OCI-LY3 (cell line): ENCODE measurements at regions not wholly inside any gene's neighbourhood (a gene's known extent, or its start where the extent isn't known, plus 50 kb on each side); places are given as distances from the start of the nearest gene placed in this dataset.

ENCODE experiments used
- H2AFZ ChIP-seq: fragments of 200-600, 300-600 bp; shearing (Covaris generic); 2 replicates; pipeline ENCODE4 v1.6.0; 2014; ENCODE audit warnings: antibody characterized with exemption, low read depth, low read length
- H3K27ac ChIP-seq: fragments of 200-600, 300-600 bp; sonication (generic); 2 replicates; pipeline ENCODE4 v1.5.1; 2014; ENCODE audit warnings: mild to moderate bottlenecking, low read length, moderate library complexity, mixed read lengths
- H3K27me3 ChIP-seq: fragments of 200-600, 300-600 bp; sonication (generic); 2 replicates; pipeline ENCODE4 v1.6.1; 2014; ENCODE audit warnings: low read depth, low read length, mixed read lengths
- H3K36me3 ChIP-seq: fragments of 200-600, 300-600 bp; sonication (generic); replicated peaks from 2 replicates; pipeline ENCODE3; 2014; ENCODE audit warnings: low read depth, low read length, mixed read lengths
- H3K4me1 ChIP-seq: fragments of 300-600, 200-600 bp; sonication (generic); 2 replicates; pipeline ENCODE4 v1.6.1; 2014; ENCODE audit warnings: low read length, mixed read lengths
- H3K4me2 ChIP-seq: fragments of 200-600, 300-600 bp; sonication (generic); 2 replicates; pipeline ENCODE4 v1.6.1; 2014; ENCODE audit warnings: low read length, mixed read lengths
- H3K4me3 ChIP-seq: fragments of 300-600, 200-600 bp; sonication (generic); 2 replicates; pipeline ENCODE4 v1.5.1; 2014; ENCODE audit warnings: antibody characterized with exemption, mild to moderate bottlenecking, low read length, moderate library complexity
- H3K79me2 ChIP-seq: fragments of 300-600, 200-600 bp; shearing (Covaris generic); 2 replicates; pipeline ENCODE4 v1.6.1; 2014; ENCODE audit warnings: mild to moderate bottlenecking, low read length, mixed read lengths
- H3K9ac ChIP-seq: fragments of 300-600, 200-600 bp; shearing (Covaris generic); 2 replicates; pipeline ENCODE4 v1.6.0; 2014; ENCODE audit warnings: mild to moderate bottlenecking, low read length, moderate library complexity
- H3K9me3 ChIP-seq: fragments of 200-600, 300-600 bp; shearing (Covaris generic); 2 replicates; pipeline ENCODE4 v1.6.1; 2014; ENCODE audit warnings: low read length, mixed read lengths; ENCODE audit not compliant: insufficient read depth
- H4K20me1 ChIP-seq: fragments of 200-600, 300-600 bp; sonication (generic); 2 replicates; pipeline ENCODE4 v1.6.1; 2016; ENCODE audit warnings: low read length, mixed read lengths; ENCODE audit not compliant: insufficient read depth
- CTCF ChIP-seq: fragments of 200-600, 300-600 bp; sonication (generic); IDR thresholded peaks from 2 replicates; pipeline ENCODE4 v1.5.1; 2014; ENCODE audit warnings: antibody characterized with exemption, low read length, low read depth
- EZH2phosphoT487 ChIP-seq: fragments of 200-600 bp; shearing (Covaris generic); IDR thresholded peaks from 2 replicates; pipeline ENCODE4 v1.6.1; 2018; ENCODE audit warnings: antibody characterized with exemption, mixed run types, low read depth

DNA sequence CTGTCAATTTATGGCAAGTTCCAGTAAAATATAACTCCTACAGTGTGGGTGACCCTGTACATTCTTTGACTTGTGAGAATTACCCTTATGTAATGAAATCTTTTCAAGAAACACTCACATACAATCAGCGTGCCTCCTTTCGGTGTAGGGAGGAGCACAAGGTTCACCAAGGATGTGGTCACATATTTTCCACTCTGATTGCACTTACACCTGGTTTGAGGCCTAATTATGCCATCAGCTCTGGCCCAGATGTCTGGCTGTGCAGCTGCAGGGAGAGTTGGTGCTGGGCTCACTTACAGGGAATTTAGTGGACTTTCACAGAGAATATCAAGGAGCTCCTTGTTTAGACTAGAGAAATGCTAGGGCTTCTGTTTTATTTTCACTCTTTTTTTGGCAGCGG, 146.0 kb upstream of the STEAP4 start:
- no peaks in the 10 kb centered on the region for H3K9me3 ChIP-seq
- H3K36me3 ChIP-seq = no peaks in the 10 kb centered on the region
- TF ChIP-seq CTCF (no peak), EZH2phosphoT487 (no peak)
- H4K20me1 ChIP-seq = no peaks in the 10 kb centered on the region
- no peak overlapping the region for H3K4me2 ChIP-seq
- no peak overlapping the region for H2AFZ ChIP-seq
- no peak overlapping the region for H3K27ac ChIP-seq
- H3K79me2 ChIP-seq = no peaks in the 10 kb centered on the region
- H3K4me3 ChIP-seq = no peak overlapping the region
- H3K9ac ChIP-seq = no peak overlapping the region
- H3K27me3 ChIP-seq = no peaks in the 10 kb centered on the region
- no peaks in the 10 kb centered on the region for H3K4me1 ChIP-seq

DNA sequence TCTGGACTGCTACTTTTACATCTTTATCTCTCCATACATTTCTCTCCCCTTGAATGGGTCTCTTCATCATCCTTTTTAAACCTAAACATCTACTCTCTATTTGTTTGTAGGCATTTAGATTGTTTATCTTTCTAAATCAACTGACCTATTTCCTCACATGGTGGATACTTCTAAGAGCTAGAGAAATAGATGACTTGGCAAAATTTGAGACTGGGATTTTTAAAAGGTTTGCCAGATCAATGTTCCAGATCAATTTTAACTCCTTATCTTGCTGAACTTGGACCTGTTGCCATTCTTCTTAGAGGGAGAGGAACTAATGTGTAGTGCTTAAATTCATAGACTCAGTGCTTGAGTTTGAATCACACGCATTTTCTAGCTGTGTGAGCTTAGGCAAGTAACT, 144.2 kb upstream of the STEAP4 start:
- Histone ChIP-seq H3K79me2 (no peaks in the 10 kb centered on the region), H3K9me3 (no peaks in the 10 kb centered on the region), H3K27me3 (no peaks in the 10 kb centered on the region), H3K27ac (no peak overlapping the region), H3K4me3 (no peak overlapping the region), H3K36me3 (no peaks in the 10 kb centered on the region), H3K4me2 (no peak overlapping the region), H3K9ac (no peak overlapping the region), H3K4me1 (peaks cover 8% of the 10 kb centered on the region; the same call in 1 of the 2 replicates), H2AFZ (no peak overlapping the region), H4K20me1 (no peaks in the 10 kb centered on the region)
- TF ChIP-seq CTCF = no peak
- no peak for TF ChIP-seq EZH2phosphoT487

- peaks cover 8% of the 10 kb centered on the region; the same call in 1 of the 2 replicates for H3K4me1 ChIP-seq
- H3K27me3 ChIP-seq = no peaks in the 10 kb centered on the region
- H2AFZ ChIP-seq = no peak overlapping the region
- H3K4me2 ChIP-seq = no peak overlapping the region
- no peak overlapping the region for H3K9ac ChIP-seq
- H3K4me3 ChIP-seq = no peak overlapping the region
- TF ChIP-seq CTCF (no peak), EZH2phosphoT487 (no peak)
- no peak overlapping the region for H3K27ac ChIP-seq
- H3K9me3 ChIP-seq = no peaks in the 10 kb centered on the region
- no peaks in the 10 kb centered on the region for H3K79me2 ChIP-seq
- H4K20me1 ChIP-seq = no peaks in the 10 kb centered on the region
- H3K36me3 ChIP-seq = no peaks in the 10 kb centered on the region
Measured at GRCh38 chr7:88449410-88449809, 142.7 kb upstream of the STEAP4 start.

DNA sequence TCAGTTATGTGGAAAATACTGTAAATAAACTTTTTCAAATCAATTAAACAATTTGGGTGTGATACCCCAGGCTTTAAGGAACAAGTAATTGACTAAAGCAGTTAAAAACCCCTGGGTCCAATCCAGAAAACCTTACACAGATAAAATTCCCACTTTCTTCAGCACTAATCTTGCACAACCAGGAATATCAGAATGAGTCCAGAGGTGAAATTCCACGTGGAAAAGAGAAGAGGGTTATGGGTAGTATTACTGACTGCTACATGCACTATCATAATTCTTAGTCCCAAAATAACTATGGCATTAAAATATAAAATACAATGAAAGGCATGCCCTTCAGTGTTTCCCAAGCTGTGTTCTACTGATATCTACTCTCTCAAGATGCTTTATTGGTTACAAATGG, 135.7 kb upstream of the STEAP4 start:
- Histone ChIP-seq H3K9ac (no peak overlapping the region), H3K4me1 (peaks cover 13% of the 10 kb centered on the region), H3K79me2 (no peaks in the 10 kb centered on the region), H3K36me3 (no peaks in the 10 kb centered on the region), H2AFZ (no peak overlapping the region), H4K20me1 (no peaks in the 10 kb centered on the region), H3K4me2 (no peak overlapping the region), H3K4me3 (no peak overlapping the region), H3K9me3 (no peaks in the 10 kb centered on the region), H3K27ac (no peak overlapping the region), H3K27me3 (no peaks in the 10 kb centered on the region)
- TF ChIP-seq EZH2phosphoT487 = no peak
- TF ChIP-seq CTCF = no peak
